Testis (tissue), 2 donors: ENCODE measurements at regions not wholly inside any gene's neighbourhood (a gene's known extent, or its start where the extent isn't known, plus 50 kb on each side); places are given as distances from the start of the nearest gene placed in this dataset.

Source experiments
- DNase-seq: peaks from one replicate; pipeline ENCODE4 v3.0.0-alpha.2; 2019
- H3K27ac ChIP-seq, 2 donors: fragments of 200-600 bp; sonication (generic); one replicate each; pipeline ENCODE4 v1.5.1; 2019
- H3K27me3 ChIP-seq: fragments of 200-600 bp; sonication (generic); one replicate; pipeline ENCODE4 v1.5.1; 2019
- H3K36me3 ChIP-seq: fragments of 200-600 bp; sonication (generic); one replicate; pipeline ENCODE4 v1.5.1; 2017; ENCODE audit warnings: low read depth; ENCODE audit errors: missing control alignments
- H3K4me1 ChIP-seq: fragments of 200-600 bp; sonication (generic); one replicate; pipeline ENCODE4 v1.5.1; 2019
- H3K4me3 ChIP-seq, 2 donors: fragments of 200-600 bp; sonication (generic); one replicate each; pipeline ENCODE4 v1.5.1; 2017 to 2019
- H3K9me3 ChIP-seq: fragments of 200-600 bp; sonication (generic); one replicate; pipeline ENCODE4 v1.5.1; 2017
- CTCF ChIP-seq, 3 experiments: fragments of 450-650 bp in 2 of 3; fragments of 200-600 bp in 1 of 3; sonication (generic) in 1 of 3; IDR thresholded peaks; one replicate each; pipeline ENCODE4 v1.5.1; 2016 to 2019; ENCODE audit warnings: antibody characterized with exemption in 3 of 3, mild to moderate bottlenecking in 2 of 3, moderate library complexity in 1 of 3
- POLR2A ChIP-seq: fragments of 450-650 bp; IDR thresholded peaks from one replicate; pipeline ENCODE4 v1.6.1; 2017; ENCODE audit warnings: antibody characterized with exemption, mild to moderate bottlenecking, moderate library complexity
- WGBS, 2 donors: methylation state at CpG; one replicate each; pipeline ENCODE4 v1.1.5; 2018; 5-methylcytosine and 5-hydroxymethylcytosine counted together
- intact Hi-C: fragments of 100-400 bp; cut with DNase I; formaldehyde crosslinking; loops from one replicate; pipeline ENCODE4 v1.15.1; 2023; ENCODE audit warnings: low total_unique reads

GRCh38 chr9:13555989-13556500 lies 276.6 kb upstream of the MPDZ start:
- intact Hi-C loops = no loop called here
- no peak overlapping the region for H3K4me3 ChIP-seq
- no peaks in the 10 kb centered on the region for H3K9me3 ChIP-seq
- no peaks in the 10 kb centered on the region for H3K27me3 ChIP-seq
- no peak for DNase-seq
- TF ChIP-seq CTCF (IDR thresholded peaks at IDR 0.05) = no peak
- no peak for TF ChIP-seq POLR2A
- WGBS, 2 donors = 66 to 79% methylated on average over 5 of the region's 5 CpGs
- H3K36me3 ChIP-seq = no peaks in the 10 kb centered on the region
- H3K27ac ChIP-seq = no peak overlapping the region
- no peaks in the 10 kb centered on the region for H3K4me1 ChIP-seq

GRCh38 chr9:13555516-13555915 lies 276.0 kb upstream of the MPDZ start:
- Histone ChIP-seq H3K27me3 (no peaks in the 10 kb centered on the region), H3K4me1 (no peaks in the 10 kb centered on the region), H3K9me3 (no peaks in the 10 kb centered on the region), H3K4me3 (no peak overlapping the region), H3K36me3 (no peaks in the 10 kb centered on the region), H3K27ac (no peak overlapping the region)
- 73 to 89% methylated on average over 4 of the region's 4 CpGs for WGBS, 2 donors
- intact Hi-C loops = no loop called here
- no peak for TF ChIP-seq POLR2A
- TF ChIP-seq CTCF (IDR thresholded peaks at IDR 0.05) = no peak
- DNase-seq = no peak

GRCh38 chr9:13554626-13555025 lies 275.1 kb upstream of the MPDZ start:
- TF ChIP-seq CTCF (IDR thresholded peaks at IDR 0.05) (no peak), POLR2A (no peak)
- intact Hi-C loops = no loop called here
- no peaks in the 10 kb centered on the region for H3K9me3 ChIP-seq
- no peaks in the 10 kb centered on the region for H3K27me3 ChIP-seq
- no peak overlapping the region for H3K27ac ChIP-seq
- no peaks in the 10 kb centered on the region for H3K36me3 ChIP-seq
- H3K4me1 ChIP-seq = no peaks in the 10 kb centered on the region
- no peak for DNase-seq
- H3K4me3 ChIP-seq = no peak overlapping the region

DNA sequence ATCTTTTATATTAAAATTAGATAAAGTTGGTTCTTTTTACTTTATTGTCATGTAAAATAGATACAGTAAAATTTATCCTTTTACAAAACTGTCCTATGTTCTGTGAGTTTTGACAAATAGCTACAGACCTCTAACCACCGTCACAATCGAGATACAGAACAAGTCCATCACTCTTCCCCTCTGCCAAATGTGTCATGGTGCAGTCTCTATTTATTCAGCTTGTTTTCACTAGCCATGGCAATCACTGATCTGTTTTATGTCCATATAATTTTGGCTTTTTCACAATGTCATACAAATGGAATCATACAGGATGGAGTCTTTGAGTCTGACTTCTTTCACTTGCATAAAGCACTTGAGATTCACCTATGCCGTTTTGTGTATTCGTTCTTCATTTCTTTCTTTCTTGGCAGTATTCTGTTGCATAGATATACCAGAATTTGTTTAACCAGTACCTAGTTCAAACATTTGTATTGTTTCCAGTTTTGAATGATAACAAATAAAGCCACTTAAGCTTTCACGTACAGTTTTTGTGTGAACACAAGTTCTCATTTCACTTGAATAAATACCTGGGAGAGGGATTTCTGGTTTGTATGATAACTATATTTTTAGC lies 273.2 kb upstream of the MPDZ start:
- no peaks in the 10 kb centered on the region for H3K9me3 ChIP-seq
- H3K4me3 ChIP-seq = no peak overlapping the region
- intact Hi-C loops = no loop called here

More for the DNA sequence above, 273.2 kb upstream of the MPDZ start:
- TF ChIP-seq CTCF (IDR thresholded peaks at IDR 0.05) (no peak), POLR2A (no peak)
- no peaks in the 10 kb centered on the region for H3K36me3 ChIP-seq
- H3K27ac ChIP-seq = no peak overlapping the region
- no peaks in the 10 kb centered on the region for H3K4me1 ChIP-seq
- no peaks in the 10 kb centered on the region for H3K27me3 ChIP-seq
- WGBS, 2 donors = 89 to 92% methylated on average over 5 of the region's 5 CpGs
- DNase-seq = no peak
